Raji (cell line): ENCODE measurements at regions not wholly inside any gene's neighbourhood (a gene's known extent, or its start where the extent isn't known, plus 50 kb on each side); places are given as distances from the start of the nearest gene placed in this dataset.

Source experiments
- POLR2A ChIP-seq: IDR thresholded peaks from 2 replicates; pipeline ENCODE4 v1.6.1; 2011; ENCODE audit warnings: low read depth, low read length, control low read depth; ENCODE audit not compliant: insufficient read depth

DNA sequence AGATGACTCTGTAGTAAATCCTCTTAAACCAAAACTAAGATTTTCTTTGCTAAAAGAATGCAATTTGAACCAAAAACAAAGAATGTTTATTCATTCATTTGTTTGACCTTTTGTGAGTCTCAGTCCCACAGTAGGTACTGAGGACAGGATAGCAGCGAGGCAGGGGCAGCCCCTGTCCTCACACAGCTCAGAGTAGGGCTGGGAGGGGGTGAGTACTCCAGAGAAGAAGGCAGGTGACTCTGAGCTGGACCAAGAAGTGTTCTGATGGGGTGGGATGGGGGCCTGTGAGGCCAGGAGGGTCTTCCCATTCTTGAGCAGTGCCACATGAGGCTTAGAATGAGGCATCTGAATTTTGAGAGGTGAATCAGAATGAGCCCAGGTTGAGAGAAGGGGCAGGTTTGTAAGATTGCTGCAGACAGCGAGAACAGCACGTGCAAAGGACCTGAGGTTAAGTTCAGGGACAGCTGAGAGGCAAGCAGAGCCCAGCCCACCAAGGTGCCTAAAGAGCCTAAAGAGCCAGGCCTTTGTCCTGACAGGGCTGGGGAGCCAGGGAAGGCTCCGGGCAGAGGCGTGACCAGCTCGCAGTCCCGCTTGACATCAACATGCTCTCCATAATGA, 56.9 kb upstream of the CHST15 start:
- TF ChIP-seq POLR2A, result no peak

DNA sequence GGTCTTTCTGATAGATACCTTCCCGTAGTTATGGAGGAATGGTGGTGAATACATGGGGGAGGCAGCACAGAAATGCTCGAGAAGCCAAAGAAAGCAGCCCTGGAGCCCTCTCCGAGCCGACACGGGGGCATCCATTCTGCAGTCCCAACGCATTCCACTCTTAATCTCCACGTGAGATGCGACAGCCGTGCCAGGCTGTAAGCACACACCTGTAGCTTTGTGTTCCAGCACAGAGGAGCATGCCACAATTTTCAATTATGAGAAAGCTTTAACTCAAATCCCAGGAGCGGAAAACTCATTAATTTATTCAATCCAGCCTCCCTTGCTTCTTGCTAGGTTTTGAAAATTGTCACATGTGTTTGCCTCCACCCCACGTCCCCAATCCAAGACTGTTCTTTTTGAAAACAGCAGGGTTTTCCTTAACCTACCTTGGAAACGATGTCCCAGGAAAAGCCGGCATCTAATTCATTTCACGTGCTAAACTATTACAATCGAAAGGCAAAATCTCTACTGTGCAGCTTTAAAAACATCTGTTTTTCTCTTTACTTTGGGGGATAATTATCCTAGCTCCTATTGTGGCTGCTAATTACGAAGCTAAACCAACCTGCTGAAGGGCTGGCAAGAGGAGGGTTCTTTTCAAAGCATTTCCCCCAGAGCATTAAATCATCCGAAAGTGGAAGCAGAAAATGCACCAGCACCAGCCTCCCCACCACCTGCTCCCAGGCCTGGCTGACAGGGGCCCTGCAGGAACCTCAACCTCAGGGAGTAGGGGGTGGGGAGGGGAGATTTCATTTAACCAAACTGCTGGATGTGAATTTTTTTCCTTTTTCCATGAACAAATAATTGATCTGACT, 56.0 kb upstream of the CHST15 start:
- TF ChIP-seq POLR2A, result no peak

- peak; percentile 39; the same call in 1 of the 2 replicates for TF ChIP-seq POLR2A
These were observed 53.1 kb upstream of the CHST15 start for GRCh38 chr10:124146483-124146882.

GRCh38 chr10:124145109-124145870, 51.9 kb upstream of the CHST15 start:
- TF ChIP-seq POLR2A, result peak; percentile 36; the same call in 1 of the 2 replicates

DNA sequence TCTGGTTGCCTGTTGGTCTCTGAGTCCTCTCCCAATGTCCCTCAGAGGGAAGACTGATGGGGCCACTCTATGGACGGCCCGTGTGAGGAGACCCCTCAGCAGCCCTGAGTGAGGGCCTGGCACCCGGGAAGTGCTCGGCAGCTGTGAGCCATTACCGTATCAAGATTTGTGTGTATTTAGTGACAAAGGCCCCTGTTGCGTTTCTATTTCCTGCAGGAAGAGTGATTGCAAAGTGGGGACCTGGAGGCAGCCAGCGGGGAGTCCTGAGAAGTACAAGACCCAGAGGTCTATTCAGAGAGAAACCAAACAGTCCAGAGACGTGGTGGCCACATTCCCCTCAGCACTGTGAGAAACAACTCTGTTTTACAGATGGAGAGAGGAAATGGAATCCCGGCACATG, 51.1 kb upstream of the CHST15 start:
- no peak for TF ChIP-seq POLR2A

DNA sequence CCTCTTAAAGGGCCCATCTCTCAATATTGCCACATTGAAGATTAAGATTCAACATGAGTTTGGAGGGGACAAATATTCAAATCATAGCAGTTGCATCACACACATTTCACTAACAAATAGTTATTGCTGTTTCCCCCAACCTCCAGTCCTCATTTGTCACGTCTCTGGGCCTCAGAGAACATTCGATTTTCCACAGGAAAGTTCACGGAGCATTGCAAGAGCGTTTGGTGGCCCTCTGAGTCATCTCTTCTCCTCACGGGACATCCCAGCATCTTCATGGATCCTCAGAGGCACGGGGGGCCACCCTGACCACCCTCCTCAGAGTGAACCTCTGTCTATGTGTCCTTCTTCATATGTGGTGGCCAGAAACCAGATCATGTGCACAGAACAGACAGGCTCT, 50.3 kb upstream of the CHST15 start:
- peak; percentile 90 for TF ChIP-seq POLR2A
